Endothelial cell of umbilical vein (primary cell): ENCODE measurements at regions not wholly inside any gene's neighbourhood (a gene's known extent, or its start where the extent isn't known, plus 50 kb on each side); places are given as distances from the start of the nearest gene placed in this dataset.

Source experiments
- BruUV-seq: library from RNA; stranded (reverse); fragments of 400-500 nt; replicated peaks from 2 replicates; lab custom pipeline; 2021; lab: Mats Ljungman, UMichigan
- CTCF ChIA-PET: fragments of 300-600, 350-600 bp; sonication (Branson Sonifier 250); formaldehyde crosslinking; loops from one replicate; lab custom pipeline; 2021; ENCODE audit warnings: antibody characterized with exemption, inconsistent platforms; lab: Charles Lee
- POLR2A ChIA-PET: fragments of 300-600, 350-600 bp; sonication (Branson Sonifier 250); formaldehyde crosslinking; loops from one replicate; lab custom pipeline; 2021; ENCODE audit warnings: antibody characterized with exemption, inconsistent platforms; lab: Charles Lee
- DNase-seq: peaks from one replicate; pipeline ENCODE4 v3.0.0-alpha.2; 2011; ENCODE audit warnings: low read depth, low spot score
- FAIRE-seq: peaks from 2 replicates; lab custom pipeline; 2011; peaks lifted over from hg19 to GRCh38; lab: Jason Lieb, UNC
- H2AFZ ChIP-seq: 2 replicates; pipeline ENCODE4 v1.6.0; 2012; ENCODE audit warnings: low read depth, low read length, control low read depth, inconsistent platforms
- H3K27ac ChIP-seq: 2 replicates; pipeline ENCODE4 v1.5.1; 2011; ENCODE audit warnings: low read depth, mild to moderate bottlenecking, control low read depth, low read length, moderate library complexity; ENCODE audit not compliant: insufficient read depth
- H3K27me3 ChIP-seq, 2 experiments: 2 replicates each; pipeline versions ENCODE4 v1.6.0 to v1.6.1; 2011; ENCODE audit warnings: low read length in 2 of 2, mixed read lengths in 1 of 2; ENCODE audit not compliant: control insufficient read depth in 2 of 2, insufficient read depth in 2 of 2
- H3K36me3 ChIP-seq, 2 experiments: 2 replicates in 1 of 2; 3 replicates in 1 of 2; pipeline ENCODE4 v1.5.1; 2011; ENCODE audit warnings: low read length in 2 of 2, mild to moderate bottlenecking in 1 of 2, moderate library complexity in 1 of 2; ENCODE audit not compliant: control insufficient read depth in 2 of 2, insufficient read depth in 2 of 2; ENCODE audit errors: extremely low read depth in 1 of 2
- H3K4me1 ChIP-seq: 3 replicates; pipeline ENCODE4 v1.5.1; 2011; ENCODE audit warnings: mild to moderate bottlenecking, low read length; ENCODE audit not compliant: control insufficient read depth, insufficient read depth; ENCODE audit errors: extremely low read depth
- H3K4me2 ChIP-seq: 2 replicates; pipeline ENCODE4 v1.6.1; 2011; ENCODE audit warnings: low read length, control low read depth, mixed read lengths; ENCODE audit not compliant: insufficient read depth
- H3K4me3 ChIP-seq, 3 experiments: fragments of 200-600 bp in 1 of 3; sonication (generic), shearing (Covaris generic) in 1 of 3; replicated peaks in 1 of 3; 2 replicates each; pipeline ENCODE4 v1.5.1; 2011 to 2016; ENCODE audit warnings: control low read depth in 3 of 3, low read length in 3 of 3, mild to moderate bottlenecking in 2 of 3, inconsistent platforms in 1 of 3, low read depth in 1 of 3, moderate library complexity in 1 of 3; ENCODE audit not compliant: insufficient read depth in 1 of 3
- H3K79me2 ChIP-seq: 2 replicates; pipeline ENCODE4 v1.6.0; 2012; ENCODE audit warnings: low read length, inconsistent platforms; ENCODE audit not compliant: control insufficient read depth, insufficient read depth
- H3K9ac ChIP-seq: replicated peaks from 2 replicates; pipeline ENCODE3; 2011; ENCODE audit warnings: low read length, control low read depth; ENCODE audit not compliant: insufficient read depth; ENCODE audit errors: extremely low read depth
- H3K9me1 ChIP-seq: replicated peaks from 3 replicates; pipeline ENCODE4 v1.6.0; 2011; ENCODE audit warnings: mild to moderate bottlenecking, low read length; ENCODE audit not compliant: control insufficient read depth, insufficient read depth; ENCODE audit errors: extremely low read depth
- H3K9me3 ChIP-seq: replicated peaks from 2 replicates; pipeline ENCODE4 v1.5.1; 2012; ENCODE audit warnings: low read length, inconsistent platforms; ENCODE audit not compliant: control insufficient read depth, insufficient read depth
- H4K20me1 ChIP-seq: replicated peaks from 2 replicates; pipeline ENCODE3; 2011; ENCODE audit warnings: mild to moderate bottlenecking, low read length; ENCODE audit not compliant: control insufficient read depth, insufficient read depth; ENCODE audit errors: extremely low read depth
- CTCF ChIP-seq, 2 donors: IDR thresholded peaks; 1 replicate in 1 of 2; 2 replicates in 1 of 2; pipeline ENCODE4 v1.5.1; 2011; ENCODE audit warnings: low read length in 2 of 2, mild to moderate bottlenecking in 2 of 2, moderate library complexity in 2 of 2, control low read depth in 1 of 2, inconsistent platforms in 1 of 2, low read depth in 1 of 2; ENCODE audit not compliant: insufficient read depth in 1 of 2; ENCODE audit errors: extremely low read depth in 1 of 2
- EZH2 ChIP-seq: IDR thresholded peaks from 2 replicates; pipeline ENCODE4 v1.6.1; 2012; ENCODE audit warnings: borderline replicate concordance, low read depth, mild to moderate bottlenecking, moderate library complexity, low read length, inconsistent platforms; ENCODE audit not compliant: severe bottlenecking
- MYC ChIP-seq: IDR thresholded peaks from one replicate; pipeline ENCODE4 v1.6.1; 2011; ENCODE audit warnings: mild to moderate bottlenecking, low read depth, low read length
- POLR2A ChIP-seq: IDR thresholded peaks from 2 replicates; pipeline ENCODE4 v1.6.1; 2012; ENCODE audit warnings: low read depth, mild to moderate bottlenecking, control low read depth, low read length
- POLR2AphosphoS5 ChIP-seq: IDR thresholded peaks from 2 replicates; pipeline ENCODE4 v1.6.1; 2012; ENCODE audit warnings: low read depth, mild to moderate bottlenecking, control low read depth, low read length, moderate library complexity; ENCODE audit not compliant: insufficient read depth
- dilution Hi-C: fragments of 300-500 bp; cut with MboI; formaldehyde crosslinking; loops from one replicate; pipeline ENCODE4 v1.15.0; 2019; ENCODE audit warnings: low sequenced_read_pairs; ENCODE audit not compliant: extremely low pct_ligation_motif_present
- intact Hi-C: fragments of 100-400 bp; cut with micrococcal nuclease; formaldehyde crosslinking; loops from one replicate; pipeline ENCODE4 v1.10.0; 2022

- Histone ChIP-seq H3K9ac (no peak overlapping the region), H3K27me3 (no peaks in the 10 kb centered on the region), H2AFZ (no peak overlapping the region), H3K4me1 (no peaks in the 10 kb centered on the region), H3K36me3 (no peaks in the 10 kb centered on the region), H3K4me2 (no peak overlapping the region), H3K4me3 (no peak overlapping the region), H3K9me1 (no peaks in the 10 kb centered on the region), H4K20me1 (no peaks in the 10 kb centered on the region), H3K27ac (no peak overlapping the region), H3K9me3 (no peaks in the 10 kb centered on the region), H3K79me2 (no peaks in the 10 kb centered on the region)
- ChIA-PET CTCF (no interaction called here), POLR2A (no interaction called here)
- intact Hi-C loops = no loop called here
- BruUV-seq = no TSS peak
- DNase-seq (no peak), FAIRE-seq (no peak)
- dilution Hi-C loops = no loop called here
- no peak for TF ChIP-seq MYC
- no peak for TF ChIP-seq EZH2
- no peak for TF ChIP-seq CTCF (IDR thresholded peaks at IDR 0.05; ENCODE audit: extremely low read depth in 1 of 2, insufficient read depth in 1 of 2, low read depth in 1 of 2, low read length in 2 of 2)
- no peak for TF ChIP-seq POLR2A
These were observed 454.9 kb upstream of the JAG1 start for GRCh38 chr20:11128721-11129120.

GRCh38 chr20:11130554-11131166, 456.9 kb upstream of the JAG1 start:
- intact Hi-C loops (no loop called here), dilution Hi-C loops (no loop called here)
- no peak for TF ChIP-seq POLR2AphosphoS5
- H3K9me1 ChIP-seq = no peaks in the 10 kb centered on the region
- no peak for DNase-seq
- H4K20me1 ChIP-seq = no peaks in the 10 kb centered on the region
- no peaks in the 10 kb centered on the region for H3K79me2 ChIP-seq
- ChIA-PET POLR2A (no interaction called here), CTCF (interaction anchor here (1.4 to 1.5 kb wide), 2 partner anchors 8 to 74 kb away, joined by 4 to 5 read pairs; no protein-coding TSS in a partner anchor)
- no peak for FAIRE-seq
- no peaks in the 10 kb centered on the region for H3K9me3 ChIP-seq
- no peak overlapping the region for H2AFZ ChIP-seq
- no peaks in the 10 kb centered on the region for H3K4me1 ChIP-seq
- H3K9ac ChIP-seq = no peak overlapping the region
- H3K4me2 ChIP-seq = no peak overlapping the region
- no peak overlapping the region for H3K27ac ChIP-seq
- no peak overlapping the region for H3K4me3 ChIP-seq
- BruUV-seq = no TSS peak
- no peaks in the 10 kb centered on the region for H3K36me3 ChIP-seq
- no peaks in the 10 kb centered on the region for H3K27me3 ChIP-seq
